Uterus (tissue), 3 donors: ENCODE measurements at regions not wholly inside any gene's neighbourhood (a gene's known extent, or its start where the extent isn't known, plus 50 kb on each side); places are given as distances from the start of the nearest gene placed in this dataset.

ENCODE experiments used
- DNase-seq, 2 donors: peaks; one replicate each; pipeline ENCODE4 v3.0.0-alpha.2; 2019 to 2020
- H3K27ac ChIP-seq, 2 donors: fragments of 200-600 bp; sonication (generic); 1 replicate in 1 of 2; 2 replicates in 1 of 2; pipeline ENCODE4 v1.5.1; 2016 to 2018
- H3K27me3 ChIP-seq, 2 donors: fragments of 200-600 bp; sonication (generic); one replicate each; pipeline ENCODE4 v1.5.1; 2018 to 2019; ENCODE audit warnings: control low read depth in 1 of 2
- H3K36me3 ChIP-seq, 2 donors: fragments of 200-600 bp; sonication (generic); one replicate each; pipeline ENCODE4 v1.5.1; 2019; ENCODE audit warnings: control low read depth in 1 of 2
- H3K4me1 ChIP-seq, 2 donors: fragments of 200-600 bp; sonication (generic); one replicate each; pipeline ENCODE4 v1.5.1; 2018 to 2019; ENCODE audit warnings: control low read depth in 1 of 2
- H3K4me3 ChIP-seq, 2 donors: fragments of 200-600 bp; sonication (generic); 1 replicate in 1 of 2; 2 replicates in 1 of 2; pipeline ENCODE4 v1.5.1; 2018 to 2019; ENCODE audit warnings: mild to moderate bottlenecking in 1 of 2
- H3K9me3 ChIP-seq, 2 donors: fragments of 200-600 bp; sonication (generic); one replicate each; pipeline ENCODE4 v1.5.1; 2019; ENCODE audit warnings: control low read depth in 1 of 2
- CTCF ChIP-seq, 4 experiments: fragments of 200-600 bp in 2 of 4; fragments of 450-650 bp in 2 of 4; sonication (generic) in 2 of 4; IDR thresholded peaks; one replicate each; pipeline ENCODE4 v1.5.1; 2016 to 2019; ENCODE audit warnings: antibody characterized with exemption in 4 of 4, mild to moderate bottlenecking in 2 of 4, moderate library complexity in 1 of 4
- POLR2A ChIP-seq, 2 donors: fragments of 450-650 bp; IDR thresholded peaks; one replicate each; pipeline ENCODE4 v1.6.1; 2016; ENCODE audit warnings: antibody characterized with exemption in 2 of 2, mild to moderate bottlenecking in 1 of 2, moderate library complexity in 1 of 2
- intact Hi-C: fragments of 100-400 bp; cut with DNase I; formaldehyde crosslinking; loops from one replicate; pipeline ENCODE4 v1.15.1; 2023; ENCODE audit warnings: low total_unique reads
- donor health status: DM: yes; HTN: yes; CAD: no.

GRCh38 chr10:36388166-36388565, 737.2 kb upstream of the ANKRD30A start:
- TF ChIP-seq POLR2A (IDR thresholded peaks at IDR 0.05) (no peak), CTCF (IDR thresholded peaks at IDR 0.05) (no peak)
- intact Hi-C loops, result no loop called here

GRCh38 chr10:36385693-36386092, 739.7 kb upstream of the ANKRD30A start:
- Histone ChIP-seq H3K36me3 (no peaks in the 10 kb centered on the region), H3K4me3 (no peak overlapping the region), H3K9me3 (no peaks in the 10 kb centered on the region), H3K4me1 (no peaks in the 10 kb centered on the region), H3K27ac (no peak overlapping the region), H3K27me3 (no peaks in the 10 kb centered on the region)
- TF ChIP-seq POLR2A (IDR thresholded peaks at IDR 0.05) (no peak), CTCF (IDR thresholded peaks at IDR 0.05) (no peak)
- no peak for DNase-seq
- intact Hi-C loops, result no loop called here

More at GRCh38 chr10:36388166-36388565, 737.2 kb upstream of the ANKRD30A start:
- no peaks in the 10 kb centered on the region for H3K36me3 ChIP-seq
- H3K27me3 ChIP-seq, result no peaks in the 10 kb centered on the region
- no peak overlapping the region for H3K27ac ChIP-seq
- no peaks in the 10 kb centered on the region for H3K4me1 ChIP-seq
- DNase-seq, result no peak
- H3K4me3 ChIP-seq, result no peak overlapping the region
- H3K9me3 ChIP-seq, result no peaks in the 10 kb centered on the region

GRCh38 chr10:36383349-36383748, 741.3 kb upstream of the FZD8 start:
- intact Hi-C loops, result no loop called here
- Histone ChIP-seq H3K9me3 (no peaks in the 10 kb centered on the region), H3K4me1 (no peaks in the 10 kb centered on the region), H3K4me3 (no peak overlapping the region), H3K27me3 (no peaks in the 10 kb centered on the region), H3K27ac (no peak overlapping the region), H3K36me3 (no peaks in the 10 kb centered on the region)
- no peak for DNase-seq
- TF ChIP-seq CTCF (IDR thresholded peaks at IDR 0.05), result no peak
- no peak for TF ChIP-seq POLR2A (IDR thresholded peaks at IDR 0.05)

GRCh38 chr10:36381748-36382147, 739.7 kb upstream of the FZD8 start:
- no peak for TF ChIP-seq POLR2A (IDR thresholded peaks at IDR 0.05)
- TF ChIP-seq CTCF (IDR thresholded peaks at IDR 0.05), result no peak
- DNase-seq, result no peak
- H3K9me3 ChIP-seq, result no peaks in the 10 kb centered on the region
- no peak overlapping the region for H3K27ac ChIP-seq
- no peak overlapping the region for H3K4me3 ChIP-seq
- no peaks in the 10 kb centered on the region for H3K4me1 ChIP-seq
- intact Hi-C loops, result no loop called here
- H3K36me3 ChIP-seq, result no peaks in the 10 kb centered on the region
- H3K27me3 ChIP-seq, result no peaks in the 10 kb centered on the region

- no peaks in the 10 kb centered on the region for H3K27me3 ChIP-seq
- intact Hi-C loops, result no loop called here
- no peaks in the 10 kb centered on the region for H3K4me1 ChIP-seq
- DNase-seq, result no peak
- TF ChIP-seq CTCF (IDR thresholded peaks at IDR 0.05) (no peak), POLR2A (IDR thresholded peaks at IDR 0.05) (no peak)
- no peaks in the 10 kb centered on the region for H3K9me3 ChIP-seq
- H3K4me3 ChIP-seq, result no peak overlapping the region
- H3K36me3 ChIP-seq, result no peaks in the 10 kb centered on the region
- no peak overlapping the region for H3K27ac ChIP-seq
These were observed 738.4 kb upstream of the FZD8 start for GRCh38 chr10:36380538-36380937.
